Lung microvascular endothelial cell (primary cell): ENCODE measurements at regions not wholly inside any gene's neighbourhood (a gene's known extent, or its start where the extent isn't known, plus 50 kb on each side); places are given as distances from the start of the nearest gene placed in this dataset.

Experiments
- DNase-seq, 2 donors: peaks; one replicate each; pipeline versions ENCODE4 v3.0.0 to v3.0.0-alpha.2; 2010; ENCODE audit warnings: low read depth in 2 of 2

DNA sequence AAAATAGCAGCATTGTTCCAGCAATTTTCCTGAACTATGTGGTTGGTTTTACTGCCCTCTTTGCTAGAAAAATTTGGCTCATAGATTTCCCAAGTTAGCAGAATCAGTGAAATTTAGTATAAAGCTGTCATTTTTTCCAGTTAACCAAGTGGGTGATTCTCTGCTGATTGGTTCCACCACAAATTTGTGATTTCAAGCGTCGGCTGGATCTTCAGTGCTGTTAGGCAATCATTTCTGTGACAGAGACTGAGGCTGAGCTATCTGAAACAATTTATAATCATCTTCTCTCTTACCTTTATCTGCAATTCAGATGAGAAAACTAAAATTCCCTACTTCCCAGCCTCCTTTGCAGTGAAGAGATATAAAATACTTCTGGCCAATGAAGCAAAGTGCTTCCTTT is 68.6 kb upstream of the OTUD4 start:
- DNase-seq = no peak

DNA sequence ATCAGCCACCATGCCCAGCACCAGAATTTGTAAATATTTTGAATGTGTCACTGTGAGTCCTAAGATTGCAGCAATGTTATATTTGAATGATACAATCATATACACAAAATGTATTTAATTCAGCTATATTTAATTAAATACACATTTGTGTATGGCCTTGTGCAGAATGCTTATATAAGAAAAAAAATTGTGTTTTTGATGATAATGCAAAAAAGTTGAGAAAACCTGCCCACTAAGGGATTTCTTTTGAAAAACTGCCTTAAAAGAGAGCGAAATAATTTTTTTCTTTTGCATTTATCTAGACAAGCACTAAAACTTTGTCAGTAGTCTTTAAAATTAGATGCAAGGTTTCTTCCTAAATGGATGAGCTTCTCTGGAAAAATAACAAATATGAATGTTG is 68.1 kb upstream of the OTUD4 start:
- DNase-seq = no peak

DNA sequence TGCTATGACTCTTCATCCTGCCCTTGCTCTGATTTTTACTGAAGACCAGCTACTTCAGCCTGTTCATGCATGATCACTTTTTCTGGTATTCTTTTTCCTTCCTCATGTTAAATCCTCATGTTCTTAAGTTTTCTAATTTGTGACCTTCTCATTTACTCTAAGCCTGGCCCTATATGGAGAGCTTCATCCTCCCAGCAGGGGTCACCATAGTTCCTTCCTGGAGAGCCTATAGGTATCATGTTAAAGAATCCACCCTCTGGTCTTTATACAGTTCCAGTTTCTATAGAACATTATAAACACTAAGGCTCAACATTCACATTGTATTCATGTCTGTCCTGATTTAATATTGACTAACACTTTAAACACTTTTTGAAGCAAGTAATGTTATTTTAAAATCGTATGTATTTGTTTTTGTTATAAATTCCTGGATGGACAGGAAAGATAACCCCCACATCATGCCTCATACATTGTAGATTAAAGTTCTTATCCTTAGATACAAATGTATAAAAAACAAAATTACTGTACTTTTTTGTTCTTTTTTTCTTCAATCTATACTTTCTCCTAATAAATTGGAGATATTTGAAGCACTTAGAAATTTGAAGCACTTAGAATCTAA is 53.8 kb upstream of the OTUD4 start:
- DNase-seq = peak; percentile 70 to 79

DNA sequence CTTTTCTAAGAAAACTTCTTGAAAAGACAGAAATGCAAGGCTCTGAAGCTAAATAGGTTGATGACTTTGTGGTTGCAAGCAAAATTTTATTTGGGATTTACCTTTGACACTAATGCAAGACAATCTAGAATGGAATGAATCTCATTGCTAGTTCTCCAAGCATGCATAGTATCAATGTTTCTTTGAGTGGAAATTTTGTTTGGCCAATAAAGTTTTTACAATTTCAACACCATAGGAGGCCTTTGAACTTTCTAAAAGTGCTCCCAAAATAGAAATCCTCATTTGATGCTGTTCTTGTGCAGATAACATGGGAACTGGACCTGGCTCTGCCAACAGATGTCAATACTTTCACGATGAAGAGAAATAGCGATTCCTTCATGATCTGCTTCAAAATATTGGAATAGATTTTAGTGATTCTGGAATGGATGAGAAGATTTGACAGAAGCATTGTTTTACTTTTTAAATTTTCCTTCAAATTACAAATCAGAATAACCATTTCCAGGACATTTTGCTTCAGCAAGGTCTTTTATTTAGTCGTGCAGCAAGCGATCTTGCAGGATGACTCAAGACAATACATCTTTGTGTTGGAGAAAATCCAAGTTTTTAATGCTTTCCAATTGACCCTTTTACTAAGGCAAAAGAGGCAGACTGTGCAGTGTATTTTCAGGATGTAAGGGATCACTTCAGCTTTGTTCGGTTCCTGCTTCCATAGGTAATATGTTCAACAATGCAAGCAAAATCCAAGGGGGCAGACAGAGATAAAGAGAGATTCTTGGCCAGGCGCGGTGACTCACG is 51.7 kb upstream of the OTUD4 start:
- peak in 1 of 2 donors; percentile 49 for DNase-seq

DNA sequence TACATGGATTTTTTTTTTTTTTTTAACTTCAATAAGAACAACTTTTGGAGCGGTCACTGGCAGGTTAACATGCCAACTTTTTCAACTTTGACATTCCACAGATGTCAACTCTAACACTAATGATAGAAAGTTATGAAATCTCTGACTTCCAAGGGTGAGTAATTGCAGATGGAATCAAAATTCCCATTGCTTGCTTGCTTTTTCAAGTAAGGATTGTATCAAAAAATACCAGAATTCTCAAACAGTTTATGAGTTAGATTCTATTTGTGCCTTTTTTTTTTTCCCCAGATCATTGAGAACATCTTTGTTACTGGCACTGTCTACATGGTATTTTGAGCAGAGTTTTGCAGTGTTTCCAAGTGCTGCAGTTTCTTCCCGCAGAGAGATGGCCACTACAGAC is 50.3 kb upstream of the OTUD4 start:
- no peak for DNase-seq
